ENCODE measurements at regions not wholly inside any gene's neighbourhood (a gene's known extent, or its start where the extent isn't known, plus 50 kb on each side); places are given as distances from the start of the nearest gene placed in this dataset.

GRCh38 chr14:105617201-105617777 is 90.9 kb downstream of the TMEM121 start:
- TF ChIP-seq ZNF530 (CRISPR knock-in tag; IDR thresholded peaks at IDR 0.05; ENCODE audit: low read depth), result no peak
- no peak for TF ChIP-seq SNAPC4 (CRISPR knock-in tag; IDR thresholded peaks at IDR 0.05)
- no peak for TF ChIP-seq ZBTB38 (CRISPR knock-in tag; IDR thresholded peaks at IDR 0.05)
- TF ChIP-seq ATF6 (CRISPR knock-in tag; conservative IDR thresholded peaks at IDR 0.05), result no peak
- TF ChIP-seq ATF7 (IDR thresholded peaks at IDR 0.05), result peak; percentile 50; the same call in 1 of the 2 replicates
- TF ChIP-seq ATF7 (CRISPR knock-in tag; IDR thresholded peaks at IDR 0.05), result no peak
- TF ChIP-seq FOSL1 (CRISPR knock-in tag; IDR thresholded peaks at IDR 0.05; ENCODE audit: borderline replicate concordance), result no peak
- no peak for TF ChIP-seq REPIN1 (CRISPR knock-in tag; IDR thresholded peaks at IDR 0.05; ENCODE audit: borderline replicate concordance, low read depth)
- TF ChIP-seq YY1 (IDR thresholded peaks at IDR 0.05; ENCODE audit: insufficient read depth, insufficient replicate concordance, low read depth, low read length), result no peak
- TF ChIP-seq TAF1 (CRISPR knock-in tag; IDR thresholded peaks at IDR 0.05), result no peak
- TF ChIP-seq DPF2 (CRISPR knock-in tag; IDR thresholded peaks at IDR 0.05; ENCODE audit: borderline replicate concordance, low read depth), result no peak
- TF ChIP-seq ZNF670 (CRISPR knock-in tag; IDR thresholded peaks at IDR 0.05; ENCODE audit: borderline replicate concordance), result no peak
- TF ChIP-seq NAIF1 (CRISPR knock-in tag; IDR thresholded peaks at IDR 0.05; ENCODE audit: borderline replicate concordance), result no peak
- no peak for TF ChIP-seq ZNF343 (CRISPR knock-in tag; IDR thresholded peaks at IDR 0.05)

All from HepG2 (cell line).